OCI-LY3 (cell line): ENCODE measurements at regions not wholly inside any gene's neighbourhood (a gene's known extent, or its start where the extent isn't known, plus 50 kb on each side); places are given as distances from the start of the nearest gene placed in this dataset.

Experiments
- CTCF ChIP-seq: fragments of 200-600, 300-600 bp; sonication (generic); IDR thresholded peaks from 2 replicates; pipeline ENCODE4 v1.5.1; 2014; ENCODE audit warnings: antibody characterized with exemption, low read length, low read depth
- EZH2phosphoT487 ChIP-seq: fragments of 200-600 bp; shearing (Covaris generic); IDR thresholded peaks from 2 replicates; pipeline ENCODE4 v1.6.1; 2018; ENCODE audit warnings: antibody characterized with exemption, mixed run types, low read depth

- TF ChIP-seq CTCF (no peak), EZH2phosphoT487 (no peak)
These were observed 356.6 kb upstream of the RSPO3 start for GRCh38 chr6:126761854-126762253.
